ENCODE measurements at regions not wholly inside any gene's neighbourhood (a gene's known extent, or its start where the extent isn't known, plus 50 kb on each side); places are given as distances from the start of the nearest gene placed in this dataset.

DNA sequence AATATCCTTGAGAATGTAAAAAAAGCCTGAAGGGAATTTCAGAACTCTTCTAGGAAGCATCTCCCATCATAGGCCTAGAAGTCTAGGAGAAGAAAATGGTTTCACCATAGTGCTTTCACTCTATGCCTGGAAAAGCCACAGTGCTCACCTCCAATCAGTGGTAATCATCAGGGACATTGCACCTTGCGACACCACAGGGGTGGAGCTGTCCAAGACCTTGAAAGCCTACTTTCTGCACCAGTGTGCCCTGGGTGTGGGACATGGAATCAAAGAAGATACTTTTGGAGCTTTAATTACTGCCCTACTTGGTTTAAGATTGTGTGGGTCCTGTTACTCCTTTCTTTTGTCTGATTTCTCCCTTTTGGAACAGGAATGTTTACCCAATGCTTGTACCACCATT, 146.8 kb upstream of the NDST4 start:
- Histone ChIP-seq H2BK12ac (ENCODE audit: insufficient read length, low read depth, low read length) (no peak overlapping the region), H2AFZ (ENCODE audit: low read length) (no peak overlapping the region), H3K14ac (ENCODE audit: insufficient read depth, low read length) (no peak overlapping the region), H3K18ac (ENCODE audit: insufficient read length, low read depth, low read length) (no peak overlapping the region), H3K9me3 (ENCODE audit: control insufficient read depth, low read depth, low read length) (no peaks in the 10 kb centered on the region), H3K4me2 (ENCODE audit: insufficient read depth, insufficient read length, low read length) (no peak overlapping the region), H3K4me1 (ENCODE audit: insufficient read depth, low read length) (no peaks in the 10 kb centered on the region), H4K5ac (ENCODE audit: insufficient read length, low read depth, low read length) (no peak overlapping the region), H3K23ac (ENCODE audit: insufficient read length, low read depth, low read length) (no peak overlapping the region), H4K20me1 (ENCODE audit: control insufficient read depth, insufficient read depth, insufficient read length) (no peaks in the 10 kb centered on the region), H3K79me1 (ENCODE audit: insufficient read depth, low read depth, low read length, poor library complexity, severe bottlenecking) (no peaks in the 10 kb centered on the region), H3K27me3 (ENCODE audit: insufficient read depth, low read length) (no peaks in the 10 kb centered on the region), H3K27ac (ENCODE audit: insufficient read length, low read depth, low read length) (no peak overlapping the region), H3K9ac (ENCODE audit: extremely low read depth, insufficient read length, low read length) (no peak overlapping the region), H4K8ac (replicated peaks; ENCODE audit: insufficient read length, low read depth, low read length) (no peak overlapping the region), H3K79me2 (ENCODE audit: insufficient read depth, low read length) (no peaks in the 10 kb centered on the region), H2BK20ac (ENCODE audit: low read depth, low read length, poor library complexity, severe bottlenecking) (no peak overlapping the region), H2BK120ac (ENCODE audit: low read depth, low read length, poor library complexity, severe bottlenecking) (no peak overlapping the region), H4K91ac (ENCODE audit: insufficient read length, low read depth, low read length) (no peak overlapping the region), H2AK5ac (ENCODE audit: insufficient read length, low read length) (no peak overlapping the region), H3K4ac (ENCODE audit: low read depth, low read length) (no peak overlapping the region), H2BK15ac (ENCODE audit: low read depth, low read length) (no peak overlapping the region), H2BK5ac (ENCODE audit: insufficient read length, low read length) (no peak overlapping the region), H3K56ac (ENCODE audit: insufficient read length, low read depth, low read length) (no peak overlapping the region), H3T11ph (ENCODE audit: low read length) (no peak overlapping the region), H3K23me2 (ENCODE audit: insufficient read length, low read depth, low read length, poor library complexity, severe bottlenecking) (no peaks in the 10 kb centered on the region)
- peaks cover under 1% of the 10 kb centered on the region in 2 experiments; a peak in 3 of 4 replicates for H3K4me1 Mint-ChIP-seq
- DNase-seq: no peak
- H3K27ac Mint-ChIP-seq: no peak overlapping the region
- TF ChIP-seq, protein P1, sequence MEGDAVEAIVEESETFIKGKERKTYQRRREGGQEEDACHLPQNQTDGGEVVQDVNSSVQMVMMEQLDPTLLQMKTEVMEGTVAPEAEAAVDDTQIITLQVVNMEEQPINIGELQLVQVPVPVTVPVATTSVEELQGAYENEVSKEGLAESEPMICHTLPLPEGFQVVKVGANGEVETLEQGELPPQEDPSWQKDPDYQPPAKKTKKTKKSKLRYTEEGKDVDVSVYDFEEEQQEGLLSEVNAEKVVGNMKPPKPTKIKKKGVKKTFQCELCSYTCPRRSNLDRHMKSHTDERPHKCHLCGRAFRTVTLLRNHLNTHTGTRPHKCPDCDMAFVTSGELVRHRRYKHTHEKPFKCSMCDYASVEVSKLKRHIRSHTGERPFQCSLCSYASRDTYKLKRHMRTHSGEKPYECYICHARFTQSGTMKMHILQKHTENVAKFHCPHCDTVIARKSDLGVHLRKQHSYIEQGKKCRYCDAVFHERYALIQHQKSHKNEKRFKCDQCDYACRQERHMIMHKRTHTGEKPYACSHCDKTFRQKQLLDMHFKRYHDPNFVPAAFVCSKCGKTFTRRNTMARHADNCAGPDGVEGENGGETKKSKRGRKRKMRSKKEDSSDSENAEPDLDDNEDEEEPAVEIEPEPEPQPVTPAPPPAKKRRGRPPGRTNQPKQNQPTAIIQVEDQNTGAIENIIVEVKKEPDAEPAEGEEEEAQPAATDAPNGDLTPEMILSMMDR (conservative IDR thresholded peaks at IDR 0.05): no peak
- H3K36me3 Mint-ChIP-seq (ENCODE audit: insufficient read depth in 1 of 3, low read depth in 3 of 3): no peaks in the 10 kb centered on the region
- no peaks in the 10 kb centered on the region for H3K9me3 Mint-ChIP-seq
- H3K27me3 Mint-ChIP-seq (ENCODE audit: low read depth): no peaks in the 10 kb centered on the region
- no CpG with 5 or more reads among the region's 1 CpG for WGBS (ENCODE audit: extremely low coverage, insufficient read length, low lambda C conversion rate)
- no peak overlapping the region for H3K4me3 Mint-ChIP-seq
